ENCODE measurements at regions not wholly inside any gene's neighbourhood (a gene's known extent, or its start where the extent isn't known, plus 50 kb on each side); places are given as distances from the start of the nearest gene placed in this dataset.

GRCh38 chr5:73250645-73251044 is 77.7 kb downstream of the TMEM174 start:
- no peak for FAIRE-seq
- TF ChIP-seq TAF1 (IDR thresholded peaks at IDR 0.05; ENCODE audit: low read depth, low read length) = no peak
- no peak for TF ChIP-seq POU2F2 (IDR thresholded peaks at IDR 0.05; ENCODE audit: low read depth, low read length)
- TF ChIP-seq PAX5 (IDR thresholded peaks at IDR 0.05; ENCODE audit: insufficient read depth, low read length, severe bottlenecking) = no peak
- no peak for TF ChIP-seq SPI1 (IDR thresholded peaks at IDR 0.05; ENCODE audit: low read depth, low read length)
- TF ChIP-seq POLR2AphosphoS5 (IDR thresholded peaks at IDR 0.05; ENCODE audit: low read depth, low read length) = no peak
- TF ChIP-seq POLR2A (IDR thresholded peaks at IDR 0.05; ENCODE audit: low read depth, low read length) = no peak
- DNase-seq (ENCODE audit: insufficient read length, low spot score) = no peak

DNA sequence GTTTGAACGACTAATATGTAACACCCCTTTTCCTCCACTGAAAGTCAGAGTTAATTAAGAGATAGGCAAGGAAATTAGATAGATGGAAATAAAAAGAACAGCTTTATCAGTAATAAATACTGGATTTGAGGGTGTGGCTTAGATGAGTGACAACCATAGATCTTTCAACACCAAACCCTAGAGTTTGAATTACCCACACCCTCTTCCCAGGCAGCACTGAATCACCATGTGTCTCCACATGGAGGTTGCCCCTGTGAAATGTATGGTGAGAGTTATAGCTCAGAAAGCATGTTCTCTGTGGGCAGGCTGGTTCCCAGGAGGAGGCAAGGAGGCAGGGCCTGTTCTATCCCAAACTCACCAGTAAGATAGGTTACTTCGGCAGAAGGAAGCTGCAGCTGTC is 69.7 kb downstream of the TMEM174 start:
- TF ChIP-seq POLR2AphosphoS5 (IDR thresholded peaks at IDR 0.05; ENCODE audit: low read depth, low read length) (no peak), PAX5 (IDR thresholded peaks at IDR 0.05; ENCODE audit: insufficient read depth, low read length, severe bottlenecking) (no peak), POU2F2 (IDR thresholded peaks at IDR 0.05; ENCODE audit: low read depth, low read length) (no peak), POLR2A (IDR thresholded peaks at IDR 0.05; ENCODE audit: low read depth, low read length) (no peak), SPI1 (IDR thresholded peaks at IDR 0.05; ENCODE audit: low read depth, low read length) (no peak), TAF1 (IDR thresholded peaks at IDR 0.05; ENCODE audit: low read depth, low read length) (no peak)
- no peak for DNase-seq (ENCODE audit: insufficient read length, low spot score)
- FAIRE-seq = no peak

DNA sequence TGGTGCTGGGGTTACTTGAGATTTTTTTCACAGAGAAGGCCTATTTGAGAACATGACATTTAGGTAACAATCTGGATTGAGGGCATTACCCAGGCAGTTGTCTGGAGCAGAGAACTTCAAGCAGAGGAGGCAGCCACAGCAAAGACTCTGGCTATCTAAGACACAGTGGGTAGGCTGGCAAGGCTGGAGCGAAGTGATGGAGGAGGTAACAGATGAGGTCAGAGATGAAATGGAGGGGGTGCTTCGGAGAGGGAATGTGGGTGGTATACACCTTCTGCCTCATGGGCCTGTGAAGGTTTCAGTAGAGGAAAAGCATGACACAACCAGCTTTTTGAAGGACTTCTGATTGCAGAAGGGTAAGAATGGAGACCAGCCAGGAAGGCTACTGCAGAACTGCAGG is 65.9 kb downstream of the TMEM174 start:
- no peak for DNase-seq (ENCODE audit: insufficient read length, low spot score)
- FAIRE-seq = no peak
- TF ChIP-seq SPI1 (IDR thresholded peaks at IDR 0.05; ENCODE audit: low read depth, low read length) (no peak), PAX5 (IDR thresholded peaks at IDR 0.05; ENCODE audit: insufficient read depth, low read length, severe bottlenecking) (no peak), POU2F2 (IDR thresholded peaks at IDR 0.05; ENCODE audit: low read depth, low read length) (no peak)

DNA sequence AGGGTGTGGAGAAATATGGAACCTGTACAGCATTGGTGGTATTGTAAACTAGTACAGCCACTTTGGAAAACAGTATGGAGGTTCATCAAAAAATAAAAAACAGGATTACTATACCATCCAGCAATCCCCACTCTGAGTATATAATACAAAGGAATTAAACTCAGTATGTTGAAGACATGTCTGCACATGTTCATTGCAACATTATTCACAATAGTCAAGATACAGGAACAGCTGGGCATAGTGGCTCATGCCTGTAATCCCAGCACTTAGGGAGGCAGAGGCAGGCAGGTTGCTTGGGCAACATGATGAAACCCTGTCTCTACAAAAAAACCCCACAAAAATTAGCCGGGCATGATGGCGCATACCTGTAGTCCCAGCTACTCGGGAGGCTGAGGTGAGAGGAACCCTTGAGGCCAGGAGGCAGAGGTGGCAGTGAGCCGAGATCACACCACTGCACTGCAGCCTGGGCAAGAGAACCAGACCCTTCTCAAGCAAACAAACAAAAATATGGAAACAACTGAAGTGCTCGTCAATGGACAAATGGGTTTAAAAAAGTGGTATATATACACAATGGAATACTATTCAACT is 63.6 kb downstream of the TMEM174 start:
- FAIRE-seq (no peak), DNase-seq (ENCODE audit: insufficient read length, low spot score) (no peak)
- TF ChIP-seq POU2F2 (IDR thresholded peaks at IDR 0.05; ENCODE audit: low read depth, low read length) (no peak), SPI1 (IDR thresholded peaks at IDR 0.05; ENCODE audit: low read depth, low read length) (no peak), PAX5 (IDR thresholded peaks at IDR 0.05; ENCODE audit: insufficient read depth, low read length, severe bottlenecking) (no peak), TAF1 (IDR thresholded peaks at IDR 0.05; ENCODE audit: low read depth, low read length) (no peak), POLR2A (IDR thresholded peaks at IDR 0.05; ENCODE audit: low read depth, low read length) (no peak), POLR2AphosphoS5 (IDR thresholded peaks at IDR 0.05; ENCODE audit: low read depth, low read length) (no peak)

DNA sequence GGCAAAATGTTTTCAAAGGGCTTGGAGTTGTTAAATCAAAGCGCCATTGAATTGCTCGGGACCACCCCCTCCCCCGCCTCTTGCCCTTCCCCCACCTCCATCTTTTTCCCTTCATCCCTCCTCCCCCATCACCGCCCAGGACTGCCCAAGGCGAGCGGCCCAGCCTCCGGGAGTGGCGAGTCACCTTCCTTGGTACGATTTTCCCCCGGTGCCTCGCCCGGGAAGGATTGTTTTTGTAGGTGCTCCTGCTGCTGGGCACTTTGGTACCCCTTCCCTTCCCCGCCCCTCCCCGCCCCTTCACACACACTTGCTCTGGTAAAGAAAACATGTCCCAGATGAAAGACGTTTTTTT is 61.2 kb downstream of the TMEM174 start:
- no peak for DNase-seq (ENCODE audit: insufficient read length, low spot score)
- FAIRE-seq = no peak
- TF ChIP-seq TAF1 (IDR thresholded peaks at IDR 0.05; ENCODE audit: low read depth, low read length) (no peak), SPI1 (IDR thresholded peaks at IDR 0.05; ENCODE audit: low read depth, low read length) (no peak), POLR2A (IDR thresholded peaks at IDR 0.05; ENCODE audit: low read depth, low read length) (no peak), POLR2AphosphoS5 (IDR thresholded peaks at IDR 0.05; ENCODE audit: low read depth, low read length) (no peak), POU2F2 (IDR thresholded peaks at IDR 0.05; ENCODE audit: low read depth, low read length) (no peak), PAX5 (IDR thresholded peaks at IDR 0.05; ENCODE audit: insufficient read depth, low read length, severe bottlenecking) (no peak)

DNA sequence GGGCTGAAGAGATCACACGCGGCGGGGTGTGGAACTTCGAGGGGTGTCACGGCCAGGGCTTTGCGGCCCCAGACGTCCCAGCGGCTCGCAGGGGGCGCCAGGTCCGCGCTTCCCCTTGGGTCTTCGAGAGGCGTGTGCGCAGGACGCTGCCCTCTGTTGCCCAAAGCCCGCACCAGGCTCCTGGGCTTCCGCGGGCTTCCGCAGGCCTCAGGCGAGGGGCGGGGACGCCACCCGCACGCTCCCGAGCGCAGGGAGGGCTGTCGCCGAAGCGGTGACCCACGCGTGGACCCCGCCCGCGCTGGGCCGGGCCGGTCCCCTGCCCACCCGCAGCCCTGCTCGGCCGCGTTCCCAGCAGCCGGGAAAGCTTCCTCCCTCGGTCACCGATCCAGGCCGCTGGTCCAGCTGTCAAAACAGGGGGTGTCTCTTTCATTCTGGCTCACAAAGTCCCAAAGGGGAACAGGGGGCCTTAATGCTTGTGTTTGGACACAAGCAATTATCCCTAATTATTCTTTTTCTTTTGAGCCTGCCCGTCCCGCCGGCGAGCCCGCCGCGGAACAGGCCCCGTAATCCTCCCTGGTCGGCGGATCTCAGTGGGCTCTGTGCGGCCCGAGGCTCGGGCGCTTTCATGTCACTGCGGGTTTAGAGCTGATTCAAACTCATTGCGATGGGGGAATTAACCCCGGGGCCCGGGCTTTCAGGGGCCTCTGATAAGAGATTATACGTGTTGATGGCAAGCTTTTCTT is 60.6 kb downstream of the TMEM174 start:
- DNase-seq (ENCODE audit: insufficient read length, low spot score) = no peak
- no peak for FAIRE-seq
- TF ChIP-seq PAX5 (IDR thresholded peaks at IDR 0.05; ENCODE audit: insufficient read depth, low read length, severe bottlenecking) = no peak
- no peak for TF ChIP-seq POU2F2 (IDR thresholded peaks at IDR 0.05; ENCODE audit: low read depth, low read length)
- TF ChIP-seq POLR2AphosphoS5 (IDR thresholded peaks at IDR 0.05; ENCODE audit: low read depth, low read length) = no peak
- TF ChIP-seq SPI1 (IDR thresholded peaks at IDR 0.05; ENCODE audit: low read depth, low read length) = no peak
- TF ChIP-seq POLR2A (IDR thresholded peaks at IDR 0.05; ENCODE audit: low read depth, low read length) = no peak
- TF ChIP-seq TAF1 (IDR thresholded peaks at IDR 0.05; ENCODE audit: low read depth, low read length) = no peak

DNA sequence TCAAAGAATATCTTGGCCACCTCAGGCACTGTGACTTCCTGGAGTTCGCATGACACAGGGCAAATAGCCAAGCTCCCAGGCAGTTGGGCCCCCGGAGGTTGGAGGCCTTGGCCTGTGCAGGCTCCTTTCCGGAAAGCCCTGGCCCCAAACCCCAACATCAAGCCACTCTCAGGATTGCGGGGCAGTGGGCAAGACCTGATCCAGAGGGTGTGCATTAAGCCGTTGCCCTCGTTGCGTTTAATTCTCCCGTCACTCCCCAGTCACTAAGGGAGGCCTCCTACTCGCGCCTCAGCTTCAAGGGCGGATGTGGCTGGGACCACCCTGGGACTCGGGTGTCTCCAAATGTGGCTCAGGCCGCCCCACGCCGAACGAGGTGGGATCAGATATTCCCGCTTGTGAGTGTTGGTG is 60.1 kb downstream of the TMEM174 start:
- DNase-seq (ENCODE audit: insufficient read length, low spot score) (no peak), FAIRE-seq (no peak)
- TF ChIP-seq POLR2A (IDR thresholded peaks at IDR 0.05; ENCODE audit: low read depth, low read length) (no peak), PAX5 (IDR thresholded peaks at IDR 0.05; ENCODE audit: insufficient read depth, low read length, severe bottlenecking) (no peak), POU2F2 (IDR thresholded peaks at IDR 0.05; ENCODE audit: low read depth, low read length) (no peak), TAF1 (IDR thresholded peaks at IDR 0.05; ENCODE audit: low read depth, low read length) (no peak), POLR2AphosphoS5 (IDR thresholded peaks at IDR 0.05; ENCODE audit: low read depth, low read length) (no peak), SPI1 (IDR thresholded peaks at IDR 0.05; ENCODE audit: low read depth, low read length) (no peak)

DNA sequence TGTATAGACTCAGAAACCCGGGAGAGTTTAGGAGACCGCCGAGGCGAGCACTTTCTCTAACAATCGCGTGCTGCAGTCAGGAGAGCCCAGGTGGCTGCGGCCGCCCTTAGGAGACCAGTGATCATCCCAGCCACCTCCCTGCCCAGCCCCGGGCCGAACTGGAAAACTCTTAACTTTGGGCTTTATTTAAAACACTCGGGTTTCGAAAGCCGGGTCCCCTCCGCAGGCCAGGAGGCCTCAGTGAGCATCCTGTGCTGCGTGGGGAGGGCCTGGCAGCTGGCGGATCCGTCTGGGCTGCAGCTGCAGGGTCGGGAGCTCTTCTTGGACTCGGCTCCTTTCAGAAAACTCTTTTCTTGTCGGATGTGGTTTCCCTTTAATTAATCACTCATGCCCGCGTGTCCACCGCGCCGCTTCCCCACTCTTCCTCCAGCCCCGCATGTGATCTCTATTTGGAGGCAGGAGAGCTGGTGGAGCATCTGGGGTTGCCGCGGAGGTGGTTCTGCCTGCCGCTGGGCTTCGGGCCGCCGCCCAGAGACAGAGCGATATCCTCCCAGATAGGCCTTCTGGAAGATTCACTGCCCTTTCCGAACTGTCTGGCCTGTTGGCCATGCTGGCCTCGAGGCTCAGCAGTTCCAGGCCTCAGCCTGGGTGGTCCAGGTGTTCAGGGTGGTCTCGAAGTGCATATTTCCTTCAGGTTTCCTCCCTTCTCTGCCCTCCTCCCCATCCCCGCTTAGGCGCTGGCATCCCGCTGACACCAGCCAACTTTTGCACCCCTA is 59.5 kb downstream of the TMEM174 start:
- DNase-seq (ENCODE audit: insufficient read length, low spot score) (no peak), FAIRE-seq (no peak)
- TF ChIP-seq POLR2A (IDR thresholded peaks at IDR 0.05; ENCODE audit: low read depth, low read length) (no peak), PAX5 (IDR thresholded peaks at IDR 0.05; ENCODE audit: insufficient read depth, low read length, severe bottlenecking) (no peak), SPI1 (IDR thresholded peaks at IDR 0.05; ENCODE audit: low read depth, low read length) (no peak), POLR2AphosphoS5 (IDR thresholded peaks at IDR 0.05; ENCODE audit: low read depth, low read length) (no peak), TAF1 (IDR thresholded peaks at IDR 0.05; ENCODE audit: low read depth, low read length) (no peak), POU2F2 (IDR thresholded peaks at IDR 0.05; ENCODE audit: low read depth, low read length) (no peak)

DNA sequence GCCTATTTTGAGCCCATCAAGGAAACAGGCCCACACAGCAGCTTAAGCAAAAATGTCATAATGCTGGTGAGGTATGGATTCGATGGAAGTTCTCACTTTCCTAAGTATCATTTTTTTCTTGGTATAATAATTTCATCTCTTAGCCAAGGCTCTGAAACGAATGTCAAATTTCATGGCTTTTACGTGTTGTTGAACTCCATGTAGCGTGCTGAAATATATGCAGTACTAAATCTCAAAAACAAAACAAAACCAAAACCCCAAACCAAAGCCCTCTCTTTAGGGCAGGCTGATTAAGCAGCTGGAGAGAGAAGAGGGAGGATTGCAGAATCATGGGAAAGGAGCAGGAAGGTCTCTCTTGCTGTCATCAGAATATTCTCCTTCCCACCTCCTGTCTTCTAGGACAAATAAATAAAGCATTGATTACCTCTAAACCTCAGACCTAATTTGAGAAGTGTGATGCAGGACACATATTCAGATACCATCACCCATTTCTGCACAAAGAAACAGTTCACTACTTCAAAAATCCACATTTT is 58.3 kb downstream of the TMEM174 start:
- TF ChIP-seq POLR2AphosphoS5 (IDR thresholded peaks at IDR 0.05; ENCODE audit: low read depth, low read length) (no peak), TAF1 (IDR thresholded peaks at IDR 0.05; ENCODE audit: low read depth, low read length) (no peak), POLR2A (IDR thresholded peaks at IDR 0.05; ENCODE audit: low read depth, low read length) (no peak), PAX5 (IDR thresholded peaks at IDR 0.05; ENCODE audit: insufficient read depth, low read length, severe bottlenecking) (no peak)
- no peak for FAIRE-seq
- no peak for DNase-seq (ENCODE audit: insufficient read length, low spot score)

All from GM12891 (cell line).